BJ (cell line): ENCODE measurements at regions not wholly inside any gene's neighbourhood (a gene's known extent, or its start where the extent isn't known, plus 50 kb on each side); places are given as distances from the start of the nearest gene placed in this dataset.

Source experiments
- CTCF ChIA-PET: fragments of 350-600 bp; formaldehyde crosslinking; extraction: SDS; loops from one replicate; lab custom pipeline; 2021; ENCODE audit warnings: antibody characterized with exemption, inconsistent platforms; lab: Yijun Ruan, JAX
- POLR2A ChIA-PET: fragments of 300-600 bp; sonication (Branson Sonifier 250); formaldehyde crosslinking; extraction: SDS; loops from one replicate; lab custom pipeline; 2021; ENCODE audit warnings: antibody characterized with exemption; lab: Charles Lee
- DNase-seq: peaks from one replicate; pipeline ENCODE4 v3.0.0-alpha.2; 2011; ENCODE audit warnings: low read depth
- H3K27me3 ChIP-seq: 2 replicates; pipeline ENCODE4 v1.6.0; 2011; ENCODE audit warnings: low read length; ENCODE audit not compliant: control insufficient read depth, insufficient read depth
- H3K36me3 ChIP-seq: 2 replicates; pipeline ENCODE4 v1.5.1; 2011; ENCODE audit warnings: low read length; ENCODE audit not compliant: control insufficient read depth, insufficient read depth
- H3K4me3 ChIP-seq: 2 replicates; pipeline ENCODE4 v1.5.1; 2011; ENCODE audit warnings: low read depth, mild to moderate bottlenecking, control low read depth, low read length
- TF ChIP-seq, protein P1 (sequence below): IDR thresholded peaks from 2 replicates; pipeline ENCODE4 v1.5.1; 2011; ENCODE audit warnings: low read depth, mild to moderate bottlenecking, control low read depth, inconsistent platforms, low read length, moderate library complexity; ENCODE audit not compliant: insufficient read depth

DNA sequence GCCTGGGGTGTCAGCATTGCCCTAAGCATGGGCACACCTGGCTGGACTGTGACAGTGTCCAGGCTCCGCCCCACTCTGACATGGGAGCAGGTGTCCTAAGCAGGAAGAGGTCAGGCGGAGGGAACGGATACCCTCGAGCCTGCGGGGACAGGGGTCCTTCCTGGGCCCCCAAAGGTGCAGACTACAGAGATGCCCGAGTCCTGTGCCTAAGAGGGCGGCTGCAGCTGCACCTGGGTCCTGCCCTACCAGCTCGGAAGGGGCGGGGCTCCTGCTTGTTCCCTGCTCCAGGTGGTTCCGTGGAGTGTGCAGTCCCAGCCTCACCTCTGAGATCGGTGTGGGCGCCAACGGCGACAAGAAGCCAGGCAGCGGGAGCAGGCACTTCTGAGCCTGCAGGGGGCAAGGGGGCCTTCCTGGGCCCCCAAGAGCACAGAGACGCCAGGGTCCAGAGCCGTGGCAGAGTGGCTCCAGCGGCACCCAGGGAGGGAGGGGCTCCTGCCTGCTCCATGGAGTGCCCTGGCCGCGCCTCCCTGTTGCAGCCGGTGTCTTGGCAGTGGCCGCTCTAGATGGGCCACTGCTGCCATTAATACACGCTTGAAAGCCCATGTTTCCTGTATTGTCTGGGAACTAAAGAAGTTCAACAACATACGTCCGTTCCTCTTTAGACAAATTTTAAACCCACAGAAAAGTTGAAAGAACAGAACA, 64.5 kb upstream of the CACNA2D1 start:
- ChIA-PET POLR2A (no interaction called here), CTCF (no interaction called here)
- TF ChIP-seq, protein P1, sequence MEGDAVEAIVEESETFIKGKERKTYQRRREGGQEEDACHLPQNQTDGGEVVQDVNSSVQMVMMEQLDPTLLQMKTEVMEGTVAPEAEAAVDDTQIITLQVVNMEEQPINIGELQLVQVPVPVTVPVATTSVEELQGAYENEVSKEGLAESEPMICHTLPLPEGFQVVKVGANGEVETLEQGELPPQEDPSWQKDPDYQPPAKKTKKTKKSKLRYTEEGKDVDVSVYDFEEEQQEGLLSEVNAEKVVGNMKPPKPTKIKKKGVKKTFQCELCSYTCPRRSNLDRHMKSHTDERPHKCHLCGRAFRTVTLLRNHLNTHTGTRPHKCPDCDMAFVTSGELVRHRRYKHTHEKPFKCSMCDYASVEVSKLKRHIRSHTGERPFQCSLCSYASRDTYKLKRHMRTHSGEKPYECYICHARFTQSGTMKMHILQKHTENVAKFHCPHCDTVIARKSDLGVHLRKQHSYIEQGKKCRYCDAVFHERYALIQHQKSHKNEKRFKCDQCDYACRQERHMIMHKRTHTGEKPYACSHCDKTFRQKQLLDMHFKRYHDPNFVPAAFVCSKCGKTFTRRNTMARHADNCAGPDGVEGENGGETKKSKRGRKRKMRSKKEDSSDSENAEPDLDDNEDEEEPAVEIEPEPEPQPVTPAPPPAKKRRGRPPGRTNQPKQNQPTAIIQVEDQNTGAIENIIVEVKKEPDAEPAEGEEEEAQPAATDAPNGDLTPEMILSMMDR = no peak

GRCh38 chr7:82507365-82507975, 63.9 kb upstream of the CACNA2D1 start:
- CTCF ChIA-PET = interaction anchor here (0.7 to 2.4 kb wide), 4 partner anchors 10 to 26 kb away, joined by 3 to 14 read pairs (median 3); no protein-coding TSS in a partner anchor
- POLR2A ChIA-PET = no interaction called here
- no peak overlapping the region for H3K4me3 ChIP-seq

More for the DNA sequence above, 64.5 kb upstream of the CACNA2D1 start:
- Histone ChIP-seq H3K4me3 (no peak overlapping the region), H3K36me3 (no peaks in the 10 kb centered on the region), H3K27me3 (no peaks in the 10 kb centered on the region; the same call in none of the 2 replicates)
- no peak for DNase-seq

GRCh38 chr7:82506702-82507101, 63.1 kb upstream of the CACNA2D1 start:
- ChIA-PET POLR2A (interaction anchor here (0.6 kb wide), 1 partner anchor 15 kb away, joined by 6 read pairs; no protein-coding TSS in a partner anchor), CTCF (interaction anchor here (0.9 to 2.4 kb wide), 6 partner anchors 9 to 222 kb away, joined by 3 to 14 read pairs (median 3); no protein-coding TSS in a partner anchor)
- no peaks in the 10 kb centered on the region; the same call in none of the 2 replicates for H3K27me3 ChIP-seq
- no peak overlapping the region for H3K4me3 ChIP-seq
- H3K36me3 ChIP-seq = no peaks in the 10 kb centered on the region
- TF ChIP-seq, protein P1 = no peak
- DNase-seq = no peak

More at GRCh38 chr7:82507365-82507975, 63.9 kb upstream of the CACNA2D1 start:
- Histone ChIP-seq H3K36me3 (no peaks in the 10 kb centered on the region), H3K27me3 (no peaks in the 10 kb centered on the region; the same call in none of the 2 replicates)
- no peak for DNase-seq
- TF ChIP-seq, protein P1 = no peak

GRCh38 chr7:82506208-82506607, 62.6 kb upstream of the CACNA2D1 start:
- CTCF ChIA-PET = interaction anchor here (0.9 to 2.4 kb wide), 6 partner anchors 8 to 223 kb away, joined by 3 to 14 read pairs (median 3); no protein-coding TSS in a partner anchor

More at GRCh38 chr7:82506208-82506607, 62.6 kb upstream of the CACNA2D1 start:
- no peaks in the 10 kb centered on the region for H3K36me3 ChIP-seq
- no peaks in the 10 kb centered on the region; the same call in none of the 2 replicates for H3K27me3 ChIP-seq
- POLR2A ChIA-PET = interaction anchor here (0.6 kb wide), 1 partner anchor 358 kb away, joined by 6 read pairs; no protein-coding TSS in a partner anchor
- TF ChIP-seq, protein P1 = no peak
- no peak overlapping the region for H3K4me3 ChIP-seq
- DNase-seq = no peak
